ENCODE measurements at regions not wholly inside any gene's neighbourhood (a gene's known extent, or its start where the extent isn't known, plus 50 kb on each side); places are given as distances from the start of the nearest gene placed in this dataset.
"Not testable (repeated sequence)": the region's sequence is repeated elsewhere in the genome, so short reads cannot be mapped to it uniquely, and the experiment has no call there.

- H3K4me2 ChIP-seq (replicated peaks; ENCODE audit: low read depth, low read length, poor library complexity, severe bottlenecking); H3K4me1 ChIP-seq (ENCODE audit: control insufficient read depth in 2 of 2, insufficient read depth in 2 of 2, low read length in 2 of 2); H3K9me3 ChIP-seq (ENCODE audit: control extremely low read depth in 1 of 3, control insufficient read depth in 2 of 3, insufficient read depth in 1 of 3, low read length in 2 of 3); H4K20me1 ChIP-seq (ENCODE audit: control insufficient read depth, insufficient read depth, low read length, poor library complexity, severe bottlenecking); H3K4me3 ChIP-seq (ENCODE audit: control extremely low read depth in 1 of 5, extremely low read depth in 1 of 5, insufficient read depth in 1 of 5, low read depth in 2 of 5, low read length in 4 of 5); intact Hi-C loops (cut with micrococcal nuclease); H3K4me1 Mint-ChIP-seq; POLR2A ChIA-PET; H3K27me3 ChIP-seq (replicated peaks in 1 of 4; ENCODE audit: control extremely low read depth in 1 of 4, control insufficient read depth in 3 of 4, insufficient read depth in 4 of 4, low read length in 3 of 4); H3K4me3 Mint-ChIP-seq; H3K27me3 Mint-ChIP-seq; H3K9me3 Mint-ChIP-seq (ENCODE audit: insufficient read depth); DNase-seq; H3K27ac Mint-ChIP-seq; ATAC-seq (ENCODE audit: low read depth); CTCF ChIA-PET; H2AFZ ChIP-seq (ENCODE audit: insufficient read depth, low read depth, low read length, poor library complexity, severe bottlenecking); H3K79me2 ChIP-seq (ENCODE audit: control insufficient read depth, insufficient read depth, low read length); H3K9ac ChIP-seq (ENCODE audit: low read length); H3K27ac ChIP-seq (ENCODE audit: low read length in 2 of 2); H3K36me3 ChIP-seq (replicated peaks in 1 of 2; ENCODE audit: control extremely low read depth in 1 of 2, control insufficient read depth in 1 of 2, extremely low read depth in 1 of 2, insufficient read depth in 2 of 2, low read length in 1 of 2): not testable (repeated sequence)
- WGBS (ENCODE audit: insufficient coverage) = no CpG with 5 or more reads among the region's 4 CpGs
Observed at GRCh38 chr2:111491614-111492013, 370.9 kb downstream of the BCL2L11 start.

DNA sequence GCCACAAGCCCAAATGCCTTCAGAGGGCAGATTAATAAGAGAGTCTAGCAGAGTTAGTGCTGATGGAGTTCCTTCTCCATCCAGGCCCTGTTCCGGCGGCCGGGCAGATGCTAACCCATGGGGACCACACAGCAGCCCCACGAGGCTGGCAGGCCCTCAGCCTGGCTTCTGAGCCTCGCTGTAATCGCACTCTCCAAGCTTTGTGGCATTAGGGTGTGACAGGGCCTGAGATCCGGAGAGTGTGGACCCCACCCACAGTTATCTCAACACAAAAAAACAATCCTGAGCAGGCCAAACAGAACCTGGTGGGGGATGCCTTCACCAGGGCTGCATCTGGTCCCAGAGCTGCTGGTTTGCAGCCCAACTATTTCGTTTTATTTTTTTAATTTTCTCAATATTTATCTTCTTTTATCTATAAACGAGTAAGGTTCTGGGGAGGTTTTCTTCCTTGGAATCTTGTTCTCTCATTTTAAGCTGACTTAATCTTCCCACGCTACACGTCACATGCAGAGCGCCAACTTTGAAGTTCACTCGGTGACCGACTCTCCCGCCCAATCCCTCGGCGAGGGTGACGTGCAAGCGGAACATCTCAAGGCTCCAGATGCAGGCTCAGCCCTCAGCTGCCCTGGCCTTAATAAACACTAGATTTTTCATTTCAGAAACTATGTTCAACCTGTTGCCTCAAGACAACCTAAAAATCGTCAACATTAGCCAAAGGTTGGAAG is 372.4 kb downstream of the BCL2L11 start:
- H3K27me3 ChIP-seq (replicated peaks in 1 of 4; ENCODE audit: control extremely low read depth in 1 of 4, control insufficient read depth in 3 of 4, insufficient read depth in 4 of 4, low read length in 3 of 4); H3K9me3 Mint-ChIP-seq (ENCODE audit: insufficient read depth); H3K36me3 ChIP-seq (replicated peaks in 1 of 2; ENCODE audit: control extremely low read depth in 1 of 2, control insufficient read depth in 1 of 2, extremely low read depth in 1 of 2, insufficient read depth in 2 of 2, low read length in 1 of 2); H3K9ac ChIP-seq (ENCODE audit: low read length); H3K27ac Mint-ChIP-seq; H3K27me3 Mint-ChIP-seq; DNase-seq; H3K4me1 Mint-ChIP-seq; ATAC-seq (ENCODE audit: low read depth); H4K20me1 ChIP-seq (ENCODE audit: control insufficient read depth, insufficient read depth, low read length, poor library complexity, severe bottlenecking); H3K9me3 ChIP-seq (ENCODE audit: control extremely low read depth in 1 of 3, control insufficient read depth in 2 of 3, insufficient read depth in 1 of 3, low read length in 2 of 3); CTCF ChIA-PET; H3K4me3 Mint-ChIP-seq; H3K4me3 ChIP-seq (ENCODE audit: control extremely low read depth in 1 of 5, extremely low read depth in 1 of 5, insufficient read depth in 1 of 5, low read depth in 2 of 5, low read length in 4 of 5); POLR2A ChIA-PET; H3K4me2 ChIP-seq (replicated peaks; ENCODE audit: low read depth, low read length, poor library complexity, severe bottlenecking); H3K79me2 ChIP-seq (ENCODE audit: control insufficient read depth, insufficient read depth, low read length); H2AFZ ChIP-seq (ENCODE audit: insufficient read depth, low read depth, low read length, poor library complexity, severe bottlenecking); H3K4me1 ChIP-seq (ENCODE audit: control insufficient read depth in 2 of 2, insufficient read depth in 2 of 2, low read length in 2 of 2); H3K27ac ChIP-seq (ENCODE audit: low read length in 2 of 2); intact Hi-C loops (cut with micrococcal nuclease): not testable (repeated sequence)
- no CpG with 5 or more reads among the region's 20 CpGs for WGBS (ENCODE audit: insufficient coverage)

- H4K20me1 ChIP-seq (ENCODE audit: control insufficient read depth, insufficient read depth, low read length, poor library complexity, severe bottlenecking); H3K9me3 ChIP-seq (ENCODE audit: control extremely low read depth in 1 of 3, control insufficient read depth in 2 of 3, insufficient read depth in 1 of 3, low read length in 2 of 3); POLR2A ChIA-PET; H3K27ac Mint-ChIP-seq; H3K4me3 ChIP-seq (ENCODE audit: control extremely low read depth in 1 of 5, extremely low read depth in 1 of 5, insufficient read depth in 1 of 5, low read depth in 2 of 5, low read length in 4 of 5); H3K27me3 Mint-ChIP-seq; H3K4me2 ChIP-seq (replicated peaks; ENCODE audit: low read depth, low read length, poor library complexity, severe bottlenecking); H3K9me3 Mint-ChIP-seq (ENCODE audit: insufficient read depth); H3K4me1 Mint-ChIP-seq; H2AFZ ChIP-seq (ENCODE audit: insufficient read depth, low read depth, low read length, poor library complexity, severe bottlenecking); H3K27ac ChIP-seq (ENCODE audit: low read length in 2 of 2); H3K9ac ChIP-seq (ENCODE audit: low read length); CTCF ChIA-PET; intact Hi-C loops (cut with micrococcal nuclease); H3K36me3 ChIP-seq (replicated peaks in 1 of 2; ENCODE audit: control extremely low read depth in 1 of 2, control insufficient read depth in 1 of 2, extremely low read depth in 1 of 2, insufficient read depth in 2 of 2, low read length in 1 of 2); H3K4me1 ChIP-seq (ENCODE audit: control insufficient read depth in 2 of 2, insufficient read depth in 2 of 2, low read length in 2 of 2); H3K79me2 ChIP-seq (ENCODE audit: control insufficient read depth, insufficient read depth, low read length); H3K27me3 ChIP-seq (replicated peaks in 1 of 4; ENCODE audit: control extremely low read depth in 1 of 4, control insufficient read depth in 3 of 4, insufficient read depth in 4 of 4, low read length in 3 of 4): not testable (repeated sequence)
- ATAC-seq (ENCODE audit: low read depth) (peak; percentile 35), DNase-seq (peak; percentile 3)
- no CpG with 5 or more reads among the region's 5 CpGs for WGBS (ENCODE audit: insufficient coverage)
- H3K4me3 Mint-ChIP-seq = peak overlapping the region; percentile 26
Observed at GRCh38 chr2:111493720-111494078, 373.0 kb downstream of the BCL2L11 start.

DNA sequence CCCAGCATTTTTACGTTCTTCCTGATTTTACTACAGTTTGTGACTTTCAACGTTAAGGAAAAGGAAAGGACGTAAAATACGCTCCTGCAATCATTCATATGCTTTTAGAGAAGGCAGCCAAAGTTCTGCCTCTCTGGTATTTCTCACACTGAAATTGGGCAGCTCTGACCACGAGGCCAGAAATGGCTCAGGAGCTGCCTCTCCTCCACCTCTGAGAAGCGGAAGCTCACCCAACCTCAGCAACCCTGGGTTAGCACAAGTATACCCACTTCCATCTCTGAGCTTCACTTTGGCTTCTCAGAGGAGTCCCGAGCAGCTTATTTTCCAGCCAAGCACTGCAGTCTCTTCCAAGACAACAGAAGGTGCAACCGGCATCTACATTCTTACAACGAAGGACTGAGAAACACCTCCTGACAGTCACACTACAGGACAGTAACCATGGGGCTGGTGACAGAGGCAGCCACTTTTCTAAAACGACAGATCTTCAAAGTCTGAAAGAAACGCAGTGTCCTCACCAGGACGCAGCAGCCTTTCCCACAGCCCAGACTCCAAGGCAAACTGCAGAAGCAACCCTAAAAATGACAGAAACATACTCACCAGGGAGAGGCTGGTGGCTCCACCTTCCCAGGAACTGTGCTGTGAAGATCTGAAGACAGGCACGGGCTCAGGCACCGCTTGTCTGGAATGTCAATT is 373.7 kb downstream of the BCL2L11 start:
- H3K27me3 Mint-ChIP-seq; H3K4me2 ChIP-seq (replicated peaks; ENCODE audit: low read depth, low read length, poor library complexity, severe bottlenecking); H3K27me3 ChIP-seq (replicated peaks in 1 of 4; ENCODE audit: control extremely low read depth in 1 of 4, control insufficient read depth in 3 of 4, insufficient read depth in 4 of 4, low read length in 3 of 4); intact Hi-C loops (cut with micrococcal nuclease); H3K27ac ChIP-seq (ENCODE audit: low read length in 2 of 2); H3K27ac Mint-ChIP-seq; H3K4me3 ChIP-seq (ENCODE audit: control extremely low read depth in 1 of 5, extremely low read depth in 1 of 5, insufficient read depth in 1 of 5, low read depth in 2 of 5, low read length in 4 of 5); CTCF ChIA-PET; H3K9me3 Mint-ChIP-seq (ENCODE audit: insufficient read depth); H3K36me3 ChIP-seq (replicated peaks in 1 of 2; ENCODE audit: control extremely low read depth in 1 of 2, control insufficient read depth in 1 of 2, extremely low read depth in 1 of 2, insufficient read depth in 2 of 2, low read length in 1 of 2); POLR2A ChIA-PET; H3K4me1 Mint-ChIP-seq; H3K79me2 ChIP-seq (ENCODE audit: control insufficient read depth, insufficient read depth, low read length); H2AFZ ChIP-seq (ENCODE audit: insufficient read depth, low read depth, low read length, poor library complexity, severe bottlenecking); H3K4me1 ChIP-seq (ENCODE audit: control insufficient read depth in 2 of 2, insufficient read depth in 2 of 2, low read length in 2 of 2); H3K9ac ChIP-seq (ENCODE audit: low read length); H4K20me1 ChIP-seq (ENCODE audit: control insufficient read depth, insufficient read depth, low read length, poor library complexity, severe bottlenecking); H3K9me3 ChIP-seq (ENCODE audit: control extremely low read depth in 1 of 3, control insufficient read depth in 2 of 3, insufficient read depth in 1 of 3, low read length in 2 of 3); DNase-seq: not testable (repeated sequence)
- peak; percentile 60 for ATAC-seq (ENCODE audit: low read depth)
- no CpG with 5 or more reads among the region's 14 CpGs for WGBS (ENCODE audit: insufficient coverage)
- peak overlapping the region; percentile 26 for H3K4me3 Mint-ChIP-seq
